ENCODE measurements at regions not wholly inside any gene's neighbourhood (a gene's known extent, or its start where the extent isn't known, plus 50 kb on each side); places are given as distances from the start of the nearest gene placed in this dataset.

GRCh38 chr15:62573876-62574275 lies 408.8 kb upstream of the C2CD4B start:
- TF ChIP-seq CTCF (IDR thresholded peaks at IDR 0.05) (no peak), POLR2A (IDR thresholded peaks at IDR 0.05) (no peak)

Data from heart left ventricle (tissue), 13 donors.